GM23338 (cell line): ENCODE measurements at regions not wholly inside any gene's neighbourhood (a gene's known extent, or its start where the extent isn't known, plus 50 kb on each side); places are given as distances from the start of the nearest gene placed in this dataset.

Experiments
- ATAC-seq: fragments of 200-7000 bp; cut with Tn5 transposase; 3 replicates; pipeline ENCODE4 v1.9.1; 2020
- DNase-seq: peaks from one replicate; pipeline ENCODE4 v3.0.0-alpha.2; 2015; ENCODE audit warnings: low spot score
- H2AFZ ChIP-seq: fragments of 200-600 bp; sonication (generic); 2 replicates; pipeline ENCODE4 v1.8.0; 2016; ENCODE audit warnings: antibody characterized with exemption, mild to moderate bottlenecking, moderate library complexity
- H3F3A ChIP-seq: fragments of 200-600 bp; sonication (generic); replicated peaks from 2 replicates; pipeline ENCODE4 v1.8.0; 2017; ENCODE audit warnings: antibody characterized with exemption, mixed run types, low read depth
- H3K27ac ChIP-seq: fragments of 200-600 bp; sonication (generic); 2 replicates; pipeline ENCODE4 v1.6.1; 2016; ENCODE audit warnings: low read depth
- H3K27me3 ChIP-seq: fragments of 200-600 bp; sonication (generic); 2 replicates; pipeline ENCODE4 v1.8.0; 2016; ENCODE audit warnings: mild to moderate bottlenecking, mixed run types, moderate library complexity; ENCODE audit not compliant: insufficient read depth
- H3K36me3 ChIP-seq: fragments of 200-600 bp; sonication (generic); 2 replicates; pipeline ENCODE4 v1.8.0; 2016; ENCODE audit warnings: mild to moderate bottlenecking; ENCODE audit not compliant: insufficient read depth
- H3K4me1 ChIP-seq: fragments of 200-600 bp; sonication (generic); 2 replicates; pipeline ENCODE4 v1.8.0; 2016; ENCODE audit warnings: mild to moderate bottlenecking, moderate library complexity; ENCODE audit not compliant: insufficient read depth
- H3K4me2 ChIP-seq: fragments of 200-600 bp; sonication (generic); 2 replicates; pipeline ENCODE4 v1.7.1; 2017; ENCODE audit warnings: mixed run types
- H3K4me3 ChIP-seq: fragments of 200-600 bp; sonication (generic); 2 replicates; pipeline ENCODE4 v1.6.1; 2016; ENCODE audit warnings: mixed run types
- H3K79me2 ChIP-seq: fragments of 200-600 bp; sonication (generic); replicated peaks from 2 replicates; pipeline ENCODE4 v1.8.0; 2017; ENCODE audit warnings: mild to moderate bottlenecking; ENCODE audit not compliant: insufficient read depth
- H3K9me2 ChIP-seq: fragments of 200-600 bp; sonication (generic); 2 replicates; pipeline ENCODE4 v1.8.0; 2017; ENCODE audit not compliant: insufficient read depth
- H4K20me1 ChIP-seq: fragments of 200-600 bp; sonication (generic); replicated peaks from 2 replicates; pipeline ENCODE4 v1.8.0; 2017; ENCODE audit warnings: mild to moderate bottlenecking; ENCODE audit not compliant: insufficient read depth
- H3K27ac Mint-ChIP-seq: 2 replicates; pipeline ENCODE4 v1.8.0; 2020; ENCODE audit warnings: inconsistent platforms, mild to moderate bottlenecking, moderate library complexity, mixed read lengths
- H3K27me3 Mint-ChIP-seq: 3 replicates; pipeline ENCODE4 v1.8.0; 2022; ENCODE audit warnings: low read depth, mild to moderate bottlenecking, moderate library complexity, mixed read lengths, inconsistent platforms; ENCODE audit not compliant: insufficient read depth, poor library complexity
- H3K36me3 Mint-ChIP-seq: 3 replicates; pipeline ENCODE4 v1.8.0; 2021; ENCODE audit warnings: low read depth, mild to moderate bottlenecking, inconsistent platforms, moderate library complexity, mixed read lengths
- H3K4me1 Mint-ChIP-seq: 3 replicates; pipeline ENCODE4 v1.8.0; 2020; ENCODE audit warnings: mild to moderate bottlenecking, inconsistent platforms, mixed read lengths
- H3K4me3 Mint-ChIP-seq: 3 replicates; pipeline ENCODE4 v1.8.0; 2021; ENCODE audit warnings: moderate library complexity, mild to moderate bottlenecking, inconsistent platforms, mixed read lengths
- H3K9me3 Mint-ChIP-seq: 3 replicates; pipeline ENCODE4 v1.8.0; 2020; ENCODE audit warnings: moderate library complexity, mild to moderate bottlenecking, inconsistent platforms, mixed read lengths
- EZH2 ChIP-seq: fragments of 200-600 bp; sonication (generic); IDR thresholded peaks from one replicate; pipeline ENCODE4 v1.8.0; 2017; ENCODE audit warnings: antibody characterized with exemption, mild to moderate bottlenecking, low read depth; ENCODE audit not compliant: unreplicated experiment
- EZH2phosphoT487 ChIP-seq: fragments of 200-600 bp; sonication (generic); IDR thresholded peaks from one replicate; pipeline ENCODE4 v1.8.1; 2018; ENCODE audit warnings: antibody characterized with exemption; ENCODE audit not compliant: unreplicated experiment
- JUNB ChIP-seq: IDR thresholded peaks from one replicate; pipeline ENCODE4 v1.6.1; 2016; ENCODE audit warnings: antibody characterized with exemption; ENCODE audit not compliant: unreplicated experiment
- ZNF331 ChIP-seq: fragments of 250-450 bp; sonication (Bioruptor Pico); IDR thresholded peaks from 2 replicates; pipeline ENCODE4 v1.5.0; 2020; ENCODE audit warnings: low read depth, mild to moderate bottlenecking, moderate library complexity
- TF ChIP-seq, protein P1 (sequence below): fragments of 250-450 bp; sonication (Bioruptor Pico); IDR thresholded peaks from 2 replicates; pipeline ENCODE4 v1.5.0; 2020; ENCODE audit warnings: mild to moderate bottlenecking, moderate library complexity

- H3K9me3 Mint-ChIP-seq, result peaks cover 41% of the 10 kb centered on the region
- Histone ChIP-seq H3K9me2 (no peaks in the 10 kb centered on the region), H4K20me1 (no peaks in the 10 kb centered on the region), H3K4me3 (no peak overlapping the region), H3K27ac (no peak overlapping the region), H3K4me2 (no peak overlapping the region), H3K4me1 (no peaks in the 10 kb centered on the region; the same call in 1 of the 2 replicates), H3K27me3 (no peaks in the 10 kb centered on the region), H3K79me2 (no peaks in the 10 kb centered on the region), H3F3A (no peaks in the 10 kb centered on the region), H2AFZ (no peak overlapping the region), H3K36me3 (no peaks in the 10 kb centered on the region)
- ATAC-seq (no peak), DNase-seq (no peak)
- H3K36me3 Mint-ChIP-seq, result peaks cover 22% of the 10 kb centered on the region
- TF ChIP-seq EZH2phosphoT487 (no peak), EZH2 (no peak), JUNB (no peak), ZNF331 (CRISPR knock-in tag) (no peak)
- TF ChIP-seq, protein P1, sequence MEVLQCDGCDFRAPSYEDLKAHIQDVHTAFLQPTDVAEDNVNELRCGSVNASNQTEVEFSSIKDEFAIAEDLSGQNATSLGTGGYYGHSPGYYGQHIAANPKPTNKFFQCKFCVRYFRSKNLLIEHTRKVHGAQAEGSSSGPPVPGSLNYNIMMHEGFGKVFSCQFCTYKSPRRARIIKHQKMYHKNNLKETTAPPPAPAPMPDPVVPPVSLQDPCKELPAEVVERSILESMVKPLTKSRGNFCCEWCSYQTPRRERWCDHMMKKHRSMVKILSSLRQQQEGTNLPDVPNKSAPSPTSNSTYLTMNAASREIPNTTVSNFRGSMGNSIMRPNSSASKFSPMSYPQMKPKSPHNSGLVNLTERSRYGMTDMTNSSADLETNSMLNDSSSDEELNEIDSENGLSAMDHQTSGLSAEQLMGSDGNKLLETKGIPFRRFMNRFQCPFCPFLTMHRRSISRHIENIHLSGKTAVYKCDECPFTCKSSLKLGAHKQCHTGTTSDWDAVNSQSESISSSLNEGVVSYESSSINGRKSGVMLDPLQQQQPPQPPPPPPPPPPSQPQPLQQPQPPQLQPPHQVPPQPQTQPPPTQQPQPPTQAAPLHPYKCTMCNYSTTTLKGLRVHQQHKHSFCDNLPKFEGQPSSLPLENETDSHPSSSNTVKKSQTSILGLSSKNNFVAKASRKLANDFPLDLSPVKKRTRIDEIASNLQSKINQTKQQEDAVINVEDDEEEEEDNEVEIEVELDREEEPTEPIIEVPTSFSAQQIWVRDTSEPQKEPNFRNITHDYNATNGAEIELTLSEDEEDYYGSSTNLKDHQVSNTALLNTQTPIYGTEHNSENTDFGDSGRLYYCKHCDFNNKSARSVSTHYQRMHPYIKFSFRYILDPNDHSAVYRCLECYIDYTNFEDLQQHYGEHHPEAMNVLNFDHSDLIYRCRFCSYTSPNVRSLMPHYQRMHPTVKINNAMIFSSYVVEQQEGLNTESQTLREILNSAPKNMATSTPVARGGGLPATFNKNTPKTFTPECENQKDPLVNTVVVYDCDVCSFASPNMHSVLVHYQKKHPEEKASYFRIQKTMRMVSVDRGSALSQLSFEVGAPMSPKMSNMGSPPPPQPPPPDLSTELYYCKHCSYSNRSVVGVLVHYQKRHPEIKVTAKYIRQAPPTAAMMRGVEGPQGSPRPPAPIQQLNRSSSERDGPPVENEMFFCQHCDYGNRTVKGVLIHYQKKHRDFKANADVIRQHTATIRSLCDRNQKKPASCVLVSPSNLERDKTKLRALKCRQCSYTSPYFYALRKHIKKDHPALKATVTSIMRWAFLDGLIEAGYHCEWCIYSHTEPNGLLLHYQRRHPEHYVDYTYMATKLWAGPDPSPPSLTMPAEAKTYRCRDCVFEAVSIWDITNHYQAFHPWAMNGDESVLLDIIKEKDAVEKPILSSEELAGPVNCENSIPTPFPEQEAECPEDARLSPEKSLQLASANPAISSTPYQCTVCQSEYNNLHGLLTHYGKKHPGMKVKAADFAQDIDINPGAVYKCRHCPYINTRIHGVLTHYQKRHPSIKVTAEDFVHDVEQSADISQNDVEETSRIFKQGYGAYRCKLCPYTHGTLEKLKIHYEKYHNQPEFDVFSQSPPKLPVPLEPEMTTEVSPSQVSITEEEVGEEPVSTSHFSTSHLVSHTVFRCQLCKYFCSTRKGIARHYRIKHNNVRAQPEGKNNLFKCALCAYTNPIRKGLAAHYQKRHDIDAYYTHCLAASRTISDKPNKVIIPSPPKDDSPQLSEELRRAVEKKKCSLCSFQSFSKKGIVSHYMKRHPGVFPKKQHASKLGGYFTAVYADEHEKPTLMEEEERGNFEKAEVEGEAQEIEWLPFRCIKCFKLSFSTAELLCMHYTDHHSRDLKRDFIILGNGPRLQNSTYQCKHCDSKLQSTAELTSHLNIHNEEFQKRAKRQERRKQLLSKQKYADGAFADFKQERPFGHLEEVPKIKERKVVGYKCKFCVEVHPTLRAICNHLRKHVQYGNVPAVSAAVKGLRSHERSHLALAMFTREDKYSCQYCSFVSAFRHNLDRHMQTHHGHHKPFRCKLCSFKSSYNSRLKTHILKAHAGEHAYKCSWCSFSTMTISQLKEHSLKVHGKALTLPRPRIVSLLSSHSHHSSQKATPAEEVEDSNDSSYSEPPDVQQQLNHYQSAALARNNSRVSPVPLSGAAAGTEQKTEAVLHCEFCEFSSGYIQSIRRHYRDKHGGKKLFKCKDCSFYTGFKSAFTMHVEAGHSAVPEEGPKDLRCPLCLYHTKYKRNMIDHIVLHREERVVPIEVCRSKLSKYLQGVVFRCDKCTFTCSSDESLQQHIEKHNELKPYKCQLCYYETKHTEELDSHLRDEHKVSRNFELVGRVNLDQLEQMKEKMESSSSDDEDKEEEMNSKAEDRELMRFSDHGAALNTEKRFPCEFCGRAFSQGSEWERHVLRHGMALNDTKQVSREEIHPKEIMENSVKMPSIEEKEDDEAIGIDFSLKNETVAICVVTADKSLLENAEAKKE (CRISPR knock-in tag), result no peak
- peaks cover 3% of the 10 kb centered on the region for H3K27me3 Mint-ChIP-seq
- peaks cover 23% of the 10 kb centered on the region for H3K4me1 Mint-ChIP-seq
- no peak overlapping the region for H3K27ac Mint-ChIP-seq
- no peak overlapping the region for H3K4me3 Mint-ChIP-seq
Observed at GRCh38 chr1:181249186-181249585, 160.7 kb downstream of the IER5 start.

GRCh38 chr1:181250038-181250437 is 161.5 kb downstream of the IER5 start:
- H3K36me3 ChIP-seq, result no peaks in the 10 kb centered on the region
- no peak overlapping the region for H3K4me2 ChIP-seq
- H3K27ac Mint-ChIP-seq, result no peak overlapping the region
- no peak overlapping the region for H3K4me3 Mint-ChIP-seq
- no peak overlapping the region for H2AFZ ChIP-seq
- H3K27ac ChIP-seq, result no peak overlapping the region
- H3F3A ChIP-seq, result no peaks in the 10 kb centered on the region
- ATAC-seq (no peak), DNase-seq (no peak)
- H3K9me3 Mint-ChIP-seq, result peaks cover 47% of the 10 kb centered on the region
- no peaks in the 10 kb centered on the region for H3K27me3 ChIP-seq
- H3K4me3 ChIP-seq, result no peak overlapping the region
- H3K36me3 Mint-ChIP-seq, result peaks cover 27% of the 10 kb centered on the region
- no peaks in the 10 kb centered on the region for H4K20me1 ChIP-seq
- peaks cover 23% of the 10 kb centered on the region for H3K4me1 Mint-ChIP-seq
- H3K79me2 ChIP-seq, result no peaks in the 10 kb centered on the region
- H3K27me3 Mint-ChIP-seq, result peaks cover 3% of the 10 kb centered on the region
- H3K9me2 ChIP-seq, result no peaks in the 10 kb centered on the region
- no peaks in the 10 kb centered on the region; the same call in 1 of the 2 replicates for H3K4me1 ChIP-seq
- TF ChIP-seq, protein P1 (CRISPR knock-in tag), result no peak
